GM18951 (cell line): ENCODE measurements at regions not wholly inside any gene's neighbourhood (a gene's known extent, or its start where the extent isn't known, plus 50 kb on each side); places are given as distances from the start of the nearest gene placed in this dataset.

ENCODE experiments used
- POLR2A ChIP-seq: IDR thresholded peaks from 4 replicates; pipeline ENCODE4 v1.6.1; 2011; ENCODE audit warnings: mild to moderate bottlenecking; ENCODE audit not compliant: insufficient read length, insufficient read depth; ENCODE audit errors: extremely low read depth
- in situ Hi-C: fragments of 300-500 bp; cut with MboI; formaldehyde crosslinking; loops from one replicate; pipeline ENCODE4 v1.12.0; 2022; ENCODE audit warnings: low sequenced_read_pairs, mixed read lengths, inconsistent platforms; ENCODE audit not compliant: unreplicated experiment

GRCh38 chr20:59376109-59376841 lies 75.9 kb downstream of the EDN3 start:
- no peak for TF ChIP-seq POLR2A
- in situ Hi-C loops, result no loop called here

GRCh38 chr20:59376998-59377397 lies 76.6 kb downstream of the EDN3 start:
- no peak for TF ChIP-seq POLR2A
- in situ Hi-C loops, result no loop called here

GRCh38 chr20:59377842-59378241 lies 77.4 kb downstream of the EDN3 start:
- TF ChIP-seq POLR2A, result no peak
- in situ Hi-C loops, result no loop called here

- no peak for TF ChIP-seq POLR2A
- in situ Hi-C loops, result no loop called here
These were observed 78.0 kb downstream of the EDN3 start for GRCh38 chr20:59378396-59378795.

- no peak for TF ChIP-seq POLR2A
- in situ Hi-C loops, result no loop called here
These were observed 78.6 kb downstream of the EDN3 start for GRCh38 chr20:59378966-59379365.

- in situ Hi-C loops, result no loop called here
- no peak for TF ChIP-seq POLR2A
These were observed 81.3 kb downstream of the EDN3 start for GRCh38 chr20:59381689-59382088.

GRCh38 chr20:59382157-59382725 lies 81.8 kb downstream of the EDN3 start:
- in situ Hi-C loops, result no loop called here
- TF ChIP-seq POLR2A, result no peak

GRCh38 chr20:59382907-59383306 lies 82.5 kb downstream of the EDN3 start:
- in situ Hi-C loops, result no loop called here
- no peak for TF ChIP-seq POLR2A

GRCh38 chr20:59385038-59385437 lies 84.6 kb downstream of the EDN3 start:
- in situ Hi-C loops, result no loop called here
- TF ChIP-seq POLR2A, result no peak

GRCh38 chr20:59385480-59385879 lies 85.1 kb downstream of the EDN3 start:
- TF ChIP-seq POLR2A, result no peak
- in situ Hi-C loops, result no loop called here

- in situ Hi-C loops, result no loop called here
- no peak for TF ChIP-seq POLR2A
These were observed 86.4 kb downstream of the EDN3 start for GRCh38 chr20:59386809-59387208.

GRCh38 chr20:59387891-59388290 lies 87.5 kb downstream of the EDN3 start:
- in situ Hi-C loops, result no loop called here
- no peak for TF ChIP-seq POLR2A

GRCh38 chr20:59388402-59388801 lies 88.0 kb downstream of the EDN3 start:
- TF ChIP-seq POLR2A, result no peak
- in situ Hi-C loops, result no loop called here

- in situ Hi-C loops, result no loop called here
- no peak for TF ChIP-seq POLR2A
These were observed 90.0 kb downstream of the EDN3 start for GRCh38 chr20:59390437-59390836.
